ENCODE measurements at regions not wholly inside any gene's neighbourhood (a gene's known extent, or its start where the extent isn't known, plus 50 kb on each side); places are given as distances from the start of the nearest gene placed in this dataset.

DNA sequence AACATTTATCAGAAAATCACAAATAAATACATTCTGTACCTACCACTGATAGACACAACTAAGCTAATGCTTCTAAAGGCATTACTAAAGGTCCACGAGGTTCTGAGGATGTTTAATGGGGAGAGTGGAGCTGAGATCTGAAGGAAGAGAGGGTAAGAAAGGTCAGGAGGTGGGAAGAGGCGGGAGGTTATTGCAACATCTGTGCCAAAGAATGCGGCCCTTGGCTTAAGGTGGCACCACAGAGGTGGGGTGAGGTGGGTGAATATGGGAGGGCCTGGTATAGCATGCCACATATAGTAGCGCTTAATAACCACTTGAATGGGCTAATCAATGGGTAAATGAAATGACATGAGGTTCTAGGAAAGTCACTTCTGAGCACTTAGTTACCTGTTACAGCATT is 217.8 kb upstream of the ATP5MC3 start:
- peaks cover 2% of the 10 kb centered on the region for H3K27me3 Mint-ChIP-seq (ENCODE audit: unreplicated experiment)
- no peaks in the 10 kb centered on the region for H3K4me1 Mint-ChIP-seq (ENCODE audit: low read depth, unreplicated experiment)
- no peak overlapping the region for H3K4me3 Mint-ChIP-seq (ENCODE audit: unreplicated experiment)
- no peaks in the 10 kb centered on the region for H3K9me3 Mint-ChIP-seq (ENCODE audit: unreplicated experiment)
- H3K36me3 Mint-ChIP-seq (ENCODE audit: unreplicated experiment) = no peaks in the 10 kb centered on the region
- no peak for DNase-seq
- H3K27ac Mint-ChIP-seq (ENCODE audit: unreplicated experiment) = no peak overlapping the region
- TF ChIP-seq CTCF (IDR thresholded peaks at IDR 0.05; ENCODE audit: partially characterized antibody, unreplicated experiment) = no peak

DNA sequence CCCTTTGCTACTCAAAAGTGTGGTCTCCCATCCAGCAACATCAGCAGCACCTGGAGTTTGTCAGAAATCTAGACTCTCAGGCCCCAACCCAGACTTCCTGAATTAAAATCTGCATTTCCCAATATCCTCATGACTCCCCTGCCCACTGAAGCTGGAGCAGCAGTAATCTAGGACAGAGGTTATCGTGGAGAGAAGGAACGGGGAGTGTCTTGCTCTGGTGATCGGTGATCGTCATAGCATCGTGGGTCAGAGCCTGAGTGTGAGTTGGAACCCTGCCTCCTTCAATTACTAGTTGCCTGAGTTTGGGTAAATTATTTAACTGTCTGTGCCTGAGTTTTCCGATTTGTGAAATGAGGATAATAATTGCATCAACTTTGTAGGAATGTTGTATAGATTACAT is 217.3 kb upstream of the ATP5MC3 start:
- Mint-ChIP-seq H3K4me3 (ENCODE audit: unreplicated experiment) (no peak overlapping the region), H3K9me3 (ENCODE audit: unreplicated experiment) (no peaks in the 10 kb centered on the region), H3K36me3 (ENCODE audit: unreplicated experiment) (no peaks in the 10 kb centered on the region), H3K27me3 (ENCODE audit: unreplicated experiment) (peaks cover 2% of the 10 kb centered on the region), H3K27ac (ENCODE audit: unreplicated experiment) (no peak overlapping the region), H3K4me1 (ENCODE audit: low read depth, unreplicated experiment) (no peaks in the 10 kb centered on the region)
- TF ChIP-seq CTCF (IDR thresholded peaks at IDR 0.05; ENCODE audit: partially characterized antibody, unreplicated experiment) = no peak
- DNase-seq = no peak

DNA sequence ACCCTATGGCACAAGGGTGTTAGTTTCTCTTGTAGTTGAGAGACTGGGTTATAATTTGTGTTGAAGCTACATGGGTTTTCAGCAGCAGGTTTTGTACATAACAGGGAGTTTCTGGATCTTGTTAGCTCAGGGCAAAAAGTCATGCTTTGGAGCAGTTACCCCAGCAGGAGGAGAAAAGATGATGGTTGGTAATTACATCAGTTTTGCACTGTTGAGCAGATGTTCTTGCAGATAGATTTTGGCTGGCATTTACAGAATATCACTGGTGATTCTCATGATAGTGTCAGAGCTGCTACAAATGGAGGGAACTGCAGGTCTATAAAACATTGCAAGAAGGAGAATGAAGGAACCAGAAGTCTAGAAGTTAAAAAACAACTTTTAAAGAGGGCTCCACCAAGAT is 215.2 kb upstream of the ATP5MC3 start:
- Mint-ChIP-seq H3K9me3 (ENCODE audit: unreplicated experiment) (no peaks in the 10 kb centered on the region), H3K27me3 (ENCODE audit: unreplicated experiment) (peaks cover 2% of the 10 kb centered on the region), H3K27ac (ENCODE audit: unreplicated experiment) (no peak overlapping the region), H3K36me3 (ENCODE audit: unreplicated experiment) (no peaks in the 10 kb centered on the region), H3K4me1 (ENCODE audit: low read depth, unreplicated experiment) (no peaks in the 10 kb centered on the region), H3K4me3 (ENCODE audit: unreplicated experiment) (no peak overlapping the region)
- TF ChIP-seq CTCF (IDR thresholded peaks at IDR 0.05; ENCODE audit: partially characterized antibody, unreplicated experiment) = no peak
- DNase-seq = no peak

DNA sequence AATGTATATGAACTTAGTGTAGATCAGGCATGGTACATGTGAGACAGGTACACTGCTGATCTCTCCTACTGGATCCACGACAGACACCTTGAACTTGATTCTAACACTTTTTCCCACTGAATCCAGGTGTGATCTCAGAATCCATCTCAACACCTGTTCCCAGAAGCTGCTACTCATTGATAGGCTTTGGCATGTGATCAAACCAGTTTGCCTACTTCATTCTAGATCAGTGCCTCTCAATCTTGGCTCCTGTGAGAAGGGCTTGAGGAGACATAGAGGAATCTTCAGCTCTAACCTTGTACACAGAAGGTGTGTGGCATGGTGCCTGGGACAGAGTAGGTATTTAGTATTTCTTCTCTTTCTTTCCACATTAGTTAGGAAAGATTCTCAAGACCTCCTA is 212.3 kb upstream of the ATP5MC3 start:
- no peak overlapping the region for H3K4me3 Mint-ChIP-seq (ENCODE audit: unreplicated experiment)
- TF ChIP-seq CTCF (IDR thresholded peaks at IDR 0.05; ENCODE audit: partially characterized antibody, unreplicated experiment) = no peak

GRCh38 chr2:175383286-175383685 is 201.8 kb upstream of the ATP5MC3 start:
- no peak for DNase-seq
- H3K9me3 Mint-ChIP-seq (ENCODE audit: unreplicated experiment) = peaks cover 16% of the 10 kb centered on the region
- no peak overlapping the region for H3K27ac Mint-ChIP-seq (ENCODE audit: unreplicated experiment)
- TF ChIP-seq CTCF (IDR thresholded peaks at IDR 0.05; ENCODE audit: partially characterized antibody, unreplicated experiment) = no peak
- no peaks in the 10 kb centered on the region for H3K4me1 Mint-ChIP-seq (ENCODE audit: low read depth, unreplicated experiment)
- peaks cover 37% of the 10 kb centered on the region for H3K36me3 Mint-ChIP-seq (ENCODE audit: unreplicated experiment)
- peaks cover 2% of the 10 kb centered on the region for H3K27me3 Mint-ChIP-seq (ENCODE audit: unreplicated experiment)
- H3K4me3 Mint-ChIP-seq (ENCODE audit: unreplicated experiment) = no peak overlapping the region

More for the DNA sequence above, 212.3 kb upstream of the ATP5MC3 start:
- peaks cover 2% of the 10 kb centered on the region for H3K27me3 Mint-ChIP-seq (ENCODE audit: unreplicated experiment)
- H3K27ac Mint-ChIP-seq (ENCODE audit: unreplicated experiment) = no peak overlapping the region
- DNase-seq = no peak
- H3K4me1 Mint-ChIP-seq (ENCODE audit: low read depth, unreplicated experiment) = no peaks in the 10 kb centered on the region
- H3K9me3 Mint-ChIP-seq (ENCODE audit: unreplicated experiment) = no peaks in the 10 kb centered on the region
- H3K36me3 Mint-ChIP-seq (ENCODE audit: unreplicated experiment) = no peaks in the 10 kb centered on the region
